ENCODE measurements at regions not wholly inside any gene's neighbourhood (a gene's known extent, or its start where the extent isn't known, plus 50 kb on each side); places are given as distances from the start of the nearest gene placed in this dataset.

- TF ChIP-seq FOS (IDR thresholded peaks at IDR 0.05; ENCODE audit: low read depth, low read length) (no peak), MAZ (IDR thresholded peaks at IDR 0.05; ENCODE audit: borderline replicate concordance, low read depth, low read length) (no peak), RAD21 (IDR thresholded peaks at IDR 0.05; ENCODE audit: low read length) (no peak), RFX5 (IDR thresholded peaks at IDR 0.05; ENCODE audit: low read depth, low read length) (no peak), BHLHE40 (IDR thresholded peaks at IDR 0.05; ENCODE audit: low read depth, low read length) (no peak), SMC3 (IDR thresholded peaks at IDR 0.05; ENCODE audit: low read depth, low read length) (no peak), CHD1 (IDR thresholded peaks at IDR 0.05; ENCODE audit: low read depth, low read length) (no peak), POLR2A (IDR thresholded peaks at IDR 0.05; ENCODE audit: low read depth, low read length) (no peak), ELK1 (IDR thresholded peaks at IDR 0.05; ENCODE audit: borderline replicate concordance, low read depth, low read length) (no peak)
- TF ChIP-seq, protein P1, sequence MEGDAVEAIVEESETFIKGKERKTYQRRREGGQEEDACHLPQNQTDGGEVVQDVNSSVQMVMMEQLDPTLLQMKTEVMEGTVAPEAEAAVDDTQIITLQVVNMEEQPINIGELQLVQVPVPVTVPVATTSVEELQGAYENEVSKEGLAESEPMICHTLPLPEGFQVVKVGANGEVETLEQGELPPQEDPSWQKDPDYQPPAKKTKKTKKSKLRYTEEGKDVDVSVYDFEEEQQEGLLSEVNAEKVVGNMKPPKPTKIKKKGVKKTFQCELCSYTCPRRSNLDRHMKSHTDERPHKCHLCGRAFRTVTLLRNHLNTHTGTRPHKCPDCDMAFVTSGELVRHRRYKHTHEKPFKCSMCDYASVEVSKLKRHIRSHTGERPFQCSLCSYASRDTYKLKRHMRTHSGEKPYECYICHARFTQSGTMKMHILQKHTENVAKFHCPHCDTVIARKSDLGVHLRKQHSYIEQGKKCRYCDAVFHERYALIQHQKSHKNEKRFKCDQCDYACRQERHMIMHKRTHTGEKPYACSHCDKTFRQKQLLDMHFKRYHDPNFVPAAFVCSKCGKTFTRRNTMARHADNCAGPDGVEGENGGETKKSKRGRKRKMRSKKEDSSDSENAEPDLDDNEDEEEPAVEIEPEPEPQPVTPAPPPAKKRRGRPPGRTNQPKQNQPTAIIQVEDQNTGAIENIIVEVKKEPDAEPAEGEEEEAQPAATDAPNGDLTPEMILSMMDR (conservative IDR thresholded peaks at IDR 0.05; ENCODE audit: low read depth, low read length): no peak
- TF ChIP-seq, protein P2, sequence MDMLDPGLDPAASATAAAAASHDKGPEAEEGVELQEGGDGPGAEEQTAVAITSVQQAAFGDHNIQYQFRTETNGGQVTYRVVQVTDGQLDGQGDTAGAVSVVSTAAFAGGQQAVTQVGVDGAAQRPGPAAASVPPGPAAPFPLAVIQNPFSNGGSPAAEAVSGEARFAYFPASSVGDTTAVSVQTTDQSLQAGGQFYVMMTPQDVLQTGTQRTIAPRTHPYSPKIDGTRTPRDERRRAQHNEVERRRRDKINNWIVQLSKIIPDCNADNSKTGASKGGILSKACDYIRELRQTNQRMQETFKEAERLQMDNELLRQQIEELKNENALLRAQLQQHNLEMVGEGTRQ (IDR thresholded peaks at IDR 0.05; ENCODE audit: low read depth, low read length): no peak
- no CpG with 5 or more reads among the region's 5 CpGs for WGBS, 2 experiments (ENCODE audit: extremely low coverage in 2 of 2, insufficient read length in 1 of 2)
- BruUV-seq (replicated peaks): no TSS peak
- no peaks in the 10 kb centered on the region; the same call in 1 of the 2 replicates for H3K27me3 ChIP-seq (ENCODE audit: control insufficient read depth, insufficient read depth, low read length)
- no peak overlapping the region for H2BK15ac ChIP-seq (ENCODE audit: low read depth, low read length)
- H2AFZ ChIP-seq (replicated peaks; ENCODE audit: low read length, poor library complexity): no peak overlapping the region
- ATAC-seq (ENCODE audit: low read depth): no peak
- no peaks in the 10 kb centered on the region for H3K36me3 ChIP-seq (ENCODE audit: control insufficient read depth, insufficient read depth, low read length)
- DNase-seq: no peak
- no peak overlapping the region for H4K91ac ChIP-seq (ENCODE audit: insufficient read depth, low read depth, low read length)
- H3K4ac ChIP-seq (ENCODE audit: low read depth, low read length): no peak overlapping the region
- no peaks in the 10 kb centered on the region for H3K4me1 ChIP-seq (ENCODE audit: control insufficient read depth, insufficient read depth, low read length)
- no peak overlapping the region for H2AK5ac ChIP-seq (ENCODE audit: low read depth, low read length)
- H3K79me1 ChIP-seq (ENCODE audit: low read depth in 1 of 2, low read length in 2 of 2): no peaks in the 10 kb centered on the region
- in situ Hi-C loops (cut with MboI; ENCODE audit: low sequenced_read_pairs): no loop called here
- no peak overlapping the region for H3K4me3 ChIP-seq (ENCODE audit: insufficient read depth, low read depth, low read length)
- no peaks in the 10 kb centered on the region for H3K9me3 ChIP-seq (ENCODE audit: control insufficient read depth, insufficient read depth, low read length)
- H3K14ac ChIP-seq (replicated peaks; ENCODE audit: low read depth, low read length): no peak overlapping the region
- no peak overlapping the region for H2AK9ac ChIP-seq (replicated peaks; ENCODE audit: low read depth, low read length, poor library complexity)
- ChIA-PET CTCF (no interaction called here), POLR2A (ENCODE audit: unreplicated experiment) (no interaction called here)
- no peak overlapping the region for H2BK20ac ChIP-seq (ENCODE audit: low read depth, low read length)
- H3K23ac ChIP-seq (ENCODE audit: low read depth, low read length): no peak overlapping the region
- H3K9ac ChIP-seq (ENCODE audit: low read depth, low read length): no peak overlapping the region
- no peak overlapping the region for H3K4me2 ChIP-seq (ENCODE audit: low read depth, low read length)
- H4K8ac ChIP-seq (ENCODE audit: low read depth in 2 of 2, low read length in 2 of 2): no peak overlapping the region
- H3K18ac ChIP-seq (ENCODE audit: low read depth, low read length): no peak overlapping the region
- H2BK120ac ChIP-seq (ENCODE audit: low read depth, low read length): no peak overlapping the region
- H4K20me1 ChIP-seq (ENCODE audit: insufficient read depth, low read length): no peaks in the 10 kb centered on the region
- no peak overlapping the region for H4K5ac ChIP-seq (ENCODE audit: low read depth, low read length)
- dilution Hi-C loops (cut with HindIII; ENCODE audit: low sequenced_read_pairs, unreplicated experiment): no loop called here
- no peak overlapping the region for H3K56ac ChIP-seq (ENCODE audit: extremely low read depth, insufficient read depth, low read length)
- no peak overlapping the region for H3K27ac ChIP-seq (ENCODE audit: insufficient read depth, low read length)
- H3K9me1 ChIP-seq (ENCODE audit: insufficient read depth, low read length): no peaks in the 10 kb centered on the region
- H2BK5ac ChIP-seq (ENCODE audit: low read depth, low read length, poor library complexity, severe bottlenecking): no peak overlapping the region
- intact Hi-C loops (cut with micrococcal nuclease): no loop called here
Measured at GRCh38 chr16:73610605-73611156, 562.8 kb upstream of the ZFHX3 start.
